Stimulated activated CD4-positive, alpha-beta T cell treated with anti-CD3 and anti-CD28 coated beads, TNF-alpha, amount 100 ng/mL, for 4 hours (primary cell): ENCODE measurements at regions not wholly inside any gene's neighbourhood (a gene's known extent, or its start where the extent isn't known, plus 50 kb on each side); places are given as distances from the start of the nearest gene placed in this dataset.

ENCODE experiments used
- DNase-seq, 3 experiments: peaks; one replicate each; pipeline ENCODE4 v3.0.0-alpha.2; 2020; ENCODE audit warnings: low read depth in 3 of 3

GRCh38 chr6:95357380-95358020, 219.8 kb upstream of the MANEA start:
- DNase-seq, result no peak

GRCh38 chr6:95364016-95364604, 213.2 kb upstream of the MANEA start:
- no peak for DNase-seq

GRCh38 chr6:95365454-95365853, 211.9 kb upstream of the MANEA start:
- no peak for DNase-seq

GRCh38 chr6:95366414-95366813, 210.9 kb upstream of the MANEA start:
- no peak for DNase-seq

- DNase-seq, result no peak
Observed at GRCh38 chr6:95383878-95384277, 193.5 kb upstream of the MANEA start.

- no peak for DNase-seq
Observed at GRCh38 chr6:95384988-95385387, 192.3 kb upstream of the MANEA start.

- DNase-seq, result no peak
Observed at GRCh38 chr6:95387845-95388244, 189.5 kb upstream of the MANEA start.

- no peak for DNase-seq
Observed at GRCh38 chr6:95404777-95405176, 172.6 kb upstream of the MANEA start.

GRCh38 chr6:95408111-95408510, 169.2 kb upstream of the MANEA start:
- DNase-seq, result no peak

- no peak for DNase-seq
Observed at GRCh38 chr6:95410168-95410567, 167.2 kb upstream of the MANEA start.

GRCh38 chr6:95413789-95414188, 163.5 kb upstream of the MANEA start:
- no peak for DNase-seq

GRCh38 chr6:95417856-95418255, 159.5 kb upstream of the MANEA start:
- no peak for DNase-seq

- DNase-seq, result no peak
Observed at GRCh38 chr6:95420792-95421191, 156.5 kb upstream of the MANEA start.

GRCh38 chr6:95423331-95423730, 154.0 kb upstream of the MANEA start:
- no peak for DNase-seq

- DNase-seq, result peak in 1 of 3 experiments; percentile 1
Observed at GRCh38 chr6:95431637-95432228, 145.6 kb upstream of the MANEA start.

GRCh38 chr6:95439741-95440140, 137.6 kb upstream of the MANEA start:
- no peak for DNase-seq

GRCh38 chr6:95448208-95448607, 129.1 kb upstream of the MANEA start:
- no peak for DNase-seq

- no peak for DNase-seq
Observed at GRCh38 chr6:95469511-95469910, 107.8 kb upstream of the MANEA start.

- no peak for DNase-seq
Observed at GRCh38 chr6:95478941-95479340, 98.4 kb upstream of the MANEA start.

- no peak for DNase-seq
Observed at GRCh38 chr6:95487817-95488216, 89.5 kb upstream of the MANEA start.

GRCh38 chr6:95489185-95489863, 88.0 kb upstream of the MANEA start:
- DNase-seq, result no peak

GRCh38 chr6:95496769-95497426, 80.4 kb upstream of the MANEA start:
- no peak for DNase-seq
